ENCODE measurements at regions not wholly inside any gene's neighbourhood (a gene's known extent, or its start where the extent isn't known, plus 50 kb on each side); places are given as distances from the start of the nearest gene placed in this dataset.

GRCh38 chr6:104573350-104573749 is 286.4 kb downstream of the HACE1 start:
- H2AFZ ChIP-seq (ENCODE audit: low read depth, low read length, severe bottlenecking): no peak overlapping the region
- no peaks in the 10 kb centered on the region for H3K27me3 ChIP-seq (ENCODE audit: low read length)
- no peaks in the 10 kb centered on the region for H4K20me1 ChIP-seq (ENCODE audit: low read depth, low read length)
- no peaks in the 10 kb centered on the region for H3K36me3 ChIP-seq (ENCODE audit: low read length)
- no peak overlapping the region for H3K27ac ChIP-seq (ENCODE audit: low read depth, low read length)
- H3K9ac ChIP-seq (ENCODE audit: low read length): no peak overlapping the region
- H3K4me2 ChIP-seq (ENCODE audit: low read depth, low read length, poor library complexity, severe bottlenecking): no peak overlapping the region
- H3F3A ChIP-seq (ENCODE audit: insufficient read depth): no peaks in the 10 kb centered on the region
- no peaks in the 10 kb centered on the region for H3K9me2 ChIP-seq (replicated peaks; ENCODE audit: insufficient read depth, low read length)
- no peak overlapping the region for H3K4me3 ChIP-seq (ENCODE audit: insufficient read depth, low read length, poor library complexity, severe bottlenecking)
- no peaks in the 10 kb centered on the region for H3K79me2 ChIP-seq (ENCODE audit: insufficient read depth, low read length)
- H3K9me3 ChIP-seq (ENCODE audit: insufficient read depth, low read length): no peaks in the 10 kb centered on the region
- TF ChIP-seq EZH2phosphoT487 (conservative IDR thresholded peaks at IDR 0.05; ENCODE audit: low read length) (no peak), CTCF (IDR thresholded peaks at IDR 0.05; ENCODE audit: insufficient read depth, low read length, poor library complexity, severe bottlenecking) (no peak)

- H3K79me2 ChIP-seq (ENCODE audit: insufficient read depth, low read length): no peaks in the 10 kb centered on the region
- no peak overlapping the region for H3K27ac ChIP-seq (ENCODE audit: low read depth, low read length)
- H3F3A ChIP-seq (ENCODE audit: insufficient read depth): no peaks in the 10 kb centered on the region
- no peak overlapping the region for H3K9ac ChIP-seq (ENCODE audit: low read length)
- no peak overlapping the region for H2AFZ ChIP-seq (ENCODE audit: low read depth, low read length, severe bottlenecking)
- H3K9me2 ChIP-seq (replicated peaks; ENCODE audit: insufficient read depth, low read length): no peaks in the 10 kb centered on the region
- H3K4me3 ChIP-seq (ENCODE audit: insufficient read depth, low read length, poor library complexity, severe bottlenecking): no peak overlapping the region
- H4K20me1 ChIP-seq (ENCODE audit: low read depth, low read length): no peaks in the 10 kb centered on the region
- H3K9me3 ChIP-seq (ENCODE audit: insufficient read depth, low read length): no peaks in the 10 kb centered on the region
- TF ChIP-seq CTCF (IDR thresholded peaks at IDR 0.05; ENCODE audit: insufficient read depth, low read length, poor library complexity, severe bottlenecking): no peak
- TF ChIP-seq EZH2phosphoT487 (conservative IDR thresholded peaks at IDR 0.05; ENCODE audit: low read length): no peak
- no peaks in the 10 kb centered on the region for H3K27me3 ChIP-seq (ENCODE audit: low read length)
- H3K36me3 ChIP-seq (ENCODE audit: low read length): no peaks in the 10 kb centered on the region
- H3K4me2 ChIP-seq (ENCODE audit: low read depth, low read length, poor library complexity, severe bottlenecking): no peak overlapping the region
Measured at GRCh38 chr6:104572901-104573300, 286.8 kb downstream of the HACE1 start.

GRCh38 chr6:104566411-104566810 is 293.3 kb downstream of the HACE1 start:
- Histone ChIP-seq H3K4me3 (ENCODE audit: insufficient read depth, low read length, poor library complexity, severe bottlenecking) (no peak overlapping the region), H3K27ac (ENCODE audit: low read depth, low read length) (no peak overlapping the region), H3K36me3 (ENCODE audit: low read length) (no peaks in the 10 kb centered on the region), H3K27me3 (ENCODE audit: low read length) (no peaks in the 10 kb centered on the region), H3K79me2 (ENCODE audit: insufficient read depth, low read length) (no peaks in the 10 kb centered on the region), H4K20me1 (ENCODE audit: low read depth, low read length) (no peaks in the 10 kb centered on the region), H2AFZ (ENCODE audit: low read depth, low read length, severe bottlenecking) (no peak overlapping the region), H3F3A (ENCODE audit: insufficient read depth) (no peaks in the 10 kb centered on the region), H3K9me2 (replicated peaks; ENCODE audit: insufficient read depth, low read length) (no peaks in the 10 kb centered on the region), H3K4me2 (ENCODE audit: low read depth, low read length, poor library complexity, severe bottlenecking) (no peak overlapping the region), H3K9me3 (ENCODE audit: insufficient read depth, low read length) (no peaks in the 10 kb centered on the region), H3K9ac (ENCODE audit: low read length) (no peak overlapping the region)
- TF ChIP-seq CTCF (IDR thresholded peaks at IDR 0.05; ENCODE audit: insufficient read depth, low read length, poor library complexity, severe bottlenecking) (no peak), EZH2phosphoT487 (conservative IDR thresholded peaks at IDR 0.05; ENCODE audit: low read length) (no peak)
